Stimulated activated CD8-positive, alpha-beta memory T cell treated with anti-CD3 and anti-CD28 coated beads, Interleukin-15, amount 100 ng/mL, for 48 hours (primary cell): ENCODE measurements at regions not wholly inside any gene's neighbourhood (a gene's known extent, or its start where the extent isn't known, plus 50 kb on each side); places are given as distances from the start of the nearest gene placed in this dataset.
"Not testable (repeated sequence)": the region's sequence is repeated elsewhere in the genome, so short reads cannot be mapped to it uniquely, and the experiment has no call there.

Source experiments
- DNase-seq, 2 donors: peaks; one replicate each; pipeline ENCODE4 v3.0.0-alpha.2; 2020; ENCODE audit warnings: low read depth in 2 of 2

DNA sequence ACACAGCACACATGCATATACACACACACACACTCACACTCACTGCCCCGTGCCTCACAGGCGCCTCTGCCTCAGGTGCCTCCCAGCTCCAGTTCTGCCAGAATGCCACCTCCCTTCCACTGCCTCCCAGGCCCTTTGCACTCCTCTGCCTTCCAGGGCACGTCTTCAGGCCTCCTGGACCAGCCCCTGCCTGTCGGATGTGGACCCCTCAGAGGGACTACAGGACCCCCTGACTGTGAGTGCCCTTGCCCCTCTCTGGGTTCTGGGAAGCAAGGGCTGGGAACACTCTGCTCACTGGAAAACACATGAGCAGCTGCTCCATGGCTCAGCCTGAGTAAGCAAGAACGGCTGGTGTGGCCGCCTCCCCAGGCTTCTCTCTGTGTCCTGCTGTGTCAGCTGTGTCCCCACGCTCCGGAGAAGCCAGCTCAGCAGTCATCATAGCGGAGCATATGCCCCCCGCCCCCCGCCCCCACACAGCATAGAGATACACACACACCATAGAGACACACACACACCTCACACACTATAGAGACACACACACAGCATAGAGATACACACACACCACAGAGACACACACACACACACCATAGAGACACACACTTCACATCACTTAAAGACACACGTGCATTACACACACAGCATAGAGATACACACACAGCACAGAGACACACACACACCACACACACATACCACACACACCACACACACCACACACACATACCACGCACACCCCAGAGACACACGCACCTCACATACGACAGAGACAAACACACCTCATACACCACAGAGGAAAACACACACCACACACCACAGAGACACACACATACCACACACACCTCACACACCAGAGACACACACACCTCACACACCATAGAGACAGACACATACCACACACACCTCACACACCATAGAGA, 271.3 kb downstream of the CYRIA start:
- DNase-seq, result no peak

DNA sequence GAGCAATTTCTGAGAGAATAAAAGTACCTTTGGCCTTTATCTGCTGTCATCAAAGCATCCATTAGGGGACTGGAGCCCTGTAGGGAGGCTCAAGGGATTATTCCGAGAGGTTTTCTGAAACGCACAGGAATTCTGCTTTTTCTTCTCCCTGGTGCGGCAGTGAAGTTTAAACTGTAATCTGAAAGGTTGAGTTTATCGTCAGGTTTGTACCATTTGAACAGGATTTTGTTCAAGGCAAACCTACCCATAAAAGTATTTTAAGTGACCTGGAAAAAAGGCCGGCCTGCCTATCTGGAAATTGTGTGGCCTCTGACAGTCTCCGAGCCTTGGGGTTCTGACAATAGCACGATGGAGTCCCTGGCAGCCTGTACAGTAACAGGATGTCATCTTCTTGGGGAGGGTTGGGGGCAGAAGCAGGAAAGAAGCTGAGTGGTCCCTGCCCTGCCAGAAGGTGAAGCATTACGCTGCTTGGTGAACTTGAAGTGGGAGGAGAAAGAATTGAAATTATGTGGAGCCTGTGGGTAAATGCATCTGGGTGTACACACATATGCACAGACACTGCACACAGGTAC, 272.0 kb downstream of the CYRIA start:
- no peak for DNase-seq

- DNase-seq, result no peak
These were observed 272.8 kb downstream of the CYRIA start for GRCh38 chr2:16392647-16393499.

DNA sequence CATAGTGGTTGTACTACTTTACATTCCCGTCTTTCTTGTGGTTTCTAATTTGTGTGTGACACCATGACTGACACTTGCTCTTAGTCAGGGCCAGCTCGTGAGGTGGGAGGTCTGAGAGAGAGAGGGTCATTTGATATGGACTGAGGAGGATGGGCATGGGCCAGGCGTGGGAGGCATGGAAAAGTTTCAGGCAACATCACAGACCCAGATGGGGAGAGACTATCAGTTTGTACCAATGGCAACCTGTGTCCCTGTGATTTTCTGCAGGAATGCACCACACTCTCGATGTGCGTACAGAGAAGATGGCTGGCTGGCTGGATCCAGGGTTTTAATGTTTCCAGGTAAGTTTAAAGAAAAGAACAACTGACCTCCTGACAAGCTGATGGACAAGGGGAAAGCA, 273.6 kb downstream of the CYRIA start:
- DNase-seq, result no peak

DNA sequence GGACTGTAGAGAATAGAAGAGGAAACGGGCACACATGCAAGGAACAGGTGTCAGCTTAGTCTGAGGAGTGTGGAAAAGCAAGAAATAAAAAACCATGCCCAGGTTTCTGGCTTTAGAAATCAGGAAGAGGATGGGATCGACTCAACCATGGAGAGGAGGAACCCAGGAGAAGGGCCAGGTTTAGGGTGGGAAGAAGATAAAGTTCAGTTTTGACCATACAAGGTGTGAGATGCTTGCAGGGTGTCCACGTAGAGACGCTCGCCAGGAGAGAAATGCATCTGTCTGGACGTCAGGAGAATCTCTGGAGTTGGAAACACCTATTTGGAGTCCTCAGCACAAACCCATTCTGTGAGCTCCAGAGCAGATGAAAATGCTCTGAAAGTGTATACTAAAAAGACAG, 275.1 kb downstream of the CYRIA start:
- no peak for DNase-seq

DNA sequence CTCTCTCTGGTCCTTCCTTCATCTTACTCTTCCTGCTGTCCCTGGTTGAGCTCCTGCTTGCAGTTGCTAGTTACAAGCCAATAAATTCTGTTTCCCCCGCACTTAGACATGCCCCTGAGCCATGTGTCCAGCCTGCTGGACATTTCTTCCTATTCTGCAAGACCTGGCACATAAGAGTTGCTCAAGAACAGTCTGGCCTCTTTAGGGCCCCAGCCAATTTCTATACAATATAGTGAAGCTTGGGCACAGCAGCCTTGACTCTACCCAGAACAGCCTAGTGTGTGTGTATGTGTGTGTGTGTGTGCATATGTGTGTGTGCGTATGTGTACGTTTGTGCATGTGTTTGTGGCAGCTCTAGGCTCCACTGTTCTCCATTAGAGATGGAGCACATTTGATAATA, 276.0 kb downstream of the CYRIA start:
- no peak for DNase-seq

DNA sequence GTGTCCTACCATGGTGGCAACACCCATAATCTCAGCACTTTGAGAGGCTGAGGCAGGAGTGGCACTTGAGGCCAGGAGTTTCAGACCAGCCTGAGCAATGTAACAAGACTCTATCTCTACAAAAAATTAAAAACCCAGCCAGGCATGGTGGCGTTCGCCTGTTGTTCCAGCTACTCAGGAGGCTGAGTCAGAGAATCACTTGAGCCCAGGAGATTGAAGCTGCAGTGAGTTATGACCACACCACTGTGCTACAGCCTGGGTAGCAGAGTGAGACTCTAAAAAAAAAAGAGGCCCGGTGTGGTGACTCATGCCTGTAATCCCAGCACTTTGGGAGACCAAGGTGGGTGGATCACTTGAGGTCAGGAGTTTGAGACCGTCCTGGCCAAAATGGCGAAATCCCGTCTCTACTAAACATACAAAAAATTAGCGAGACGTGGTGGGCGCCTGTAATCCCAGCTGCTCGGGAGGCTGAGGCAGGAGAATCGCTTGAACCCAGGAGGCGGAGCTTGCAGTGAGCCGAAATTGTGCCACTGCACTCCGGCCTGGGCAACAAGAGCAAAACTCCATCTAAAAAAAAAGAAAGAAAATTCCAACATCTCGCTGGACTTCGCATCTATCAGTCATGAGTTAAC, 277.3 kb downstream of the CYRIA start:
- not testable (repeated sequence) for DNase-seq

- DNase-seq, result no peak
These were observed 278.1 kb downstream of the CYRIA start for GRCh38 chr2:16387461-16387984.

DNA sequence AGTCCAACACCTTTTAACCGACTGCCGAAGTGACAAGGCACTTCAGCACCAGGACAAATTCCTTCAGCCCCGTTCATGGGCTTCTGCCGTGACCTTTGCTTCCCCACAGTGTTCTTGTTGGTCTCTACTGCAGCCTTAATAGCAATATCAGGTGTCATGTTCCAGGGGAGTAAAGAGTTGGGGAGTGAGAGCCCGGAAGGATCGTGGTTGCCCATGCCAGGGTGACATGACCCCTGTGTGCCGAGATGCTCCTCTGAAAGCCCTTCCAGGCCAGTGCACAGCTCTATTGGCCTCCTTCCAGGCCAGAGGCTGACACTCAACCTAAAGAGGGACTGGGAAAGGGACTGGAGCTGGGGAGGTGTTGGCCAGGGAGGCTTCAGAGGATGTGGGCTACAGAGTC, 279.2 kb downstream of the CYRIA start:
- DNase-seq, result no peak

- no peak for DNase-seq
These were observed 279.6 kb downstream of the CYRIA start for GRCh38 chr2:16386031-16386430.

DNA sequence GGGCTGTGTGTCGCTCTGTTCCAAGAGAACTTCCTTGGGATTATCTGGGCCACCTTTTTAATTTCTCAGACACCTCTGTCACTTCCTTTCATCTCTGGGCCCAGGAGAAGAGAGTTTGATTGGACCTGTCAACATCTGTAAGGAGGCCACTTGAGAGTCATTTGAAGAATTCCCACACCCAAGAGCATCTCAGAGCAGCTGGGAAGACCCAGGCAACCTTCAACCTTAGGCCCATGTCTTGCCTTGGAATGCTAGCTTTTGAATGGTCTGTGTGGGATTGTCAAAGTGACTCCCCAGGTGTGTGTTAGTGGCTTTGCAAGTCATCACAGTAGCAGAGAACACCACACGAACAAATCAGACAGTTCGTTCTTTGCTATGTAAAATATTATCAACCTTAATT, 280.3 kb downstream of the CYRIA start:
- DNase-seq, result no peak

DNA sequence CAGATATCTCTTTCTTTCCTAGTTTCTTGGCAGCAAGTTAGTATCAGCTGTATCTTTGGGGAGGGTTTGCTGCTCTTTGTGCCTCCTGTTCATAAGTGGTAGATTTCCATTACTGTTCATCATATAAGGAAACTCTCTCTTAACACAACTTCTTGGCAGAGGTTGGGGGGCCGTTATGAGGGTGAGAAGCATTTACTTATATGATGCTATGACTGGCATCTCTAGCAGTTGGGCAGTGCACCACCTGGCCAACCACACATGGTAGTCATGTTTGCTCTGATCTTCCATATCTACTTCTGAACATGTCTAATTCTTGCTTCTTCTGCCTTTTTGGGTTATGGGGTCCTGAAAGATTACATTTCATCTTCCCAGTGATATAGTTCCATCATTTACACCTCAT, 282.2 kb downstream of the CYRIA start:
- no peak for DNase-seq

GRCh38 chr2:16382451-16382850, 283.2 kb downstream of the CYRIA start:
- DNase-seq, result no peak

DNA sequence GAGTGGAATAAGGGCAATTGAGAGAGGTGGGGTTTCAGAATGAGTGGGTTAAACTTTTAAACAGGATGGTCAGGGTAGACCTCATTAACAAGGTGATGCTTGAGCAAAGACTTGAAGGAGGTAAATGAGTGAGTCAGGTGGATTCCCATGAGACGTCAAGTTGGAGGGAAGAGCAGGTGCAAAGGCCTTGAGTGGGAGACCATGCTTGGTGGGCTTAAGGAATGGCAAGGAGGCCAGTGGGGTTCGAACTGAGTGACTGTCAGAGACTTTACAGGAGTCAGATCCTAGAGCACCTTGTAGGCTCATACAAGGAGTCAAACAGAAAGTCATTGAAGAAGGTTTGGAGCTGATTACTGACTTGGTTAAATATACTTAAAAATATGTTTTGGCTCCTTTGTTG, 284.1 kb downstream of the CYRIA start:
- DNase-seq, result no peak

DNA sequence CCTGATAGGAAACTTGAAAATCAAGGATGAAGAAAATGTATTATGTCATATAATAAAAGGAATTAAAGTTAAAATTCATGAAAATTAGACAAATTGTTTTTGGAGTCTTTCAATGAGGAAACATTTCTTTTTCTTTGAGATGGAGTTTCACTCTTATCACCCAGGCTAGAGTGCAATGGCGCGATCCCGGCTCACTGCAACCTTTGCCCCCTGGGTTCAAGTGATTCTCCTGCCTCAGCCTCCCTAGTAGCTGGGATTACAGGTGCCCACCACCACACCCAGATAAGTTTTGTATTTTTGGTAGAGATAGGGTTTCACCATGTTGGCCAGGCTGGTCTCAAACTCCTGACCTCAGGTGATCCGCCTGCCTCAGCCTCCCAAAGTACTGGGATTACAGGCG, 285.7 kb downstream of the CYRIA start:
- DNase-seq, result not testable (repeated sequence)

DNA sequence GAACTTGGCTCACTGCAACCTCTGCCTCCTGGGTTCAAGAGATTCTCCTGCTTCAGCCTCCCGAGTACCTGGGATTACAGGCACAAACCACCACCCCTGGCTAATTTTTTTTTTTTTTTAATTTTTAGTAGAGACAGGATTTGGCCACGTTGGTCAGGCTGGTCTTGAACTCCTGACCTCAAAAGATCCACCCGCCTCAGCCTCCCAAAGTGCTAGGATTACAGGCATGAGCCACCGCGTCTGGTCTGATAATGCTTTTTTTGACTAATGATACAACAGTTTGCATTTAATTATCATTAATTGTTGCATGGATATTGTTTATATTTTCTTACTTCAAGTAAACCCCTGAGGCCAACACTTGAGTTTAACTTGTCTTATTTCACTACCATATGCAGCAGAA, 286.6 kb downstream of the CYRIA start:
- not testable (repeated sequence) for DNase-seq

GRCh38 chr2:16378031-16378430, 287.6 kb downstream of the CYRIA start:
- DNase-seq, result no peak

- no peak for DNase-seq
These were observed 289.7 kb downstream of the CYRIA start for GRCh38 chr2:16375981-16376380.

DNA sequence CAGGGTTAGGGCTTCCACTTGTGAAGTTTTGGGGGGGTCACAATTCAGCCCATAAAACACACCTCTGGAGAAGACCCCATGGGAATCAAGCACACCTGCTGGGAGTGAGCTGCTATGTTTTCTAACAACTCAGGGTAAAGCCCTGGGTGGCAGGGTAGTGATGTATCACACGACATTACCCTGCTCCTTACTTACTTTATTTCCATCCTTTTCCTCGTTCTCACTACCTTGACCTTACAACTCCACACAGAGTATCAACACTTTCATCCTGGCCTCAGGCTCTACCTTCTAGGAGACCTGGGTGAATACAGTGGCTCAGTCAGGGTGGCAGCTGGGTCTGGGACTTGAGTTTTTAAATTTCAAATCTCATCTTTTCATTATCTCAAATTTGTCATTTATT, 290.3 kb downstream of the CYRIA start:
- DNase-seq, result no peak

DNA sequence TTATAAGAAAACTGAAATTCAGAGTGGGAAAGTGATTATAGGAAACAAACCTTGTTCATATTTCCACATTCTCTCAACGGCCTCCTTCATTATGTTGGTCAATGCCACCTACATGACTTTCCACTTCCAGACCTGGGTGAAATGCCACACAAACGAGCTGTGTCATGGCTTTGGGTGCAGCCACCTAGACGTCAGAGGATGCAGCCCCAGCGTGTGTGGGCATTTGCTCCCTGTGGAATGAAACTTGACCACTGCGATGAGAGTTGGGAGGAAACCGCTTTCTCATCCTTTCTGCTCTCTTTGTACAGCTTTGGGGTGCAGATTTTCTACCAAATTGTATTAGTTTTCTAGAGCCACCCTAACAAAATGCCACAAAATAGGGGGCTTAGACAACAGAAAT, 291.0 kb downstream of the CYRIA start:
- no peak for DNase-seq

GRCh38 chr2:16373341-16373740, 292.3 kb downstream of the CYRIA start:
- no peak for DNase-seq

GRCh38 chr2:16371751-16372150, 293.9 kb downstream of the CYRIA start:
- DNase-seq, result no peak
